HG02759 (cell line): ENCODE measurements at regions not wholly inside any gene's neighbourhood (a gene's known extent, or its start where the extent isn't known, plus 50 kb on each side); places are given as distances from the start of the nearest gene placed in this dataset.

Experiments
- ATAC-seq: cut with Tn5 transposase; IDR thresholded peaks from one replicate; pipeline ENCODE4 v1.9.1; 2021; ENCODE audit warnings: mild to moderate bottlenecking, moderate library complexity; ENCODE audit not compliant: unreplicated experiment

DNA sequence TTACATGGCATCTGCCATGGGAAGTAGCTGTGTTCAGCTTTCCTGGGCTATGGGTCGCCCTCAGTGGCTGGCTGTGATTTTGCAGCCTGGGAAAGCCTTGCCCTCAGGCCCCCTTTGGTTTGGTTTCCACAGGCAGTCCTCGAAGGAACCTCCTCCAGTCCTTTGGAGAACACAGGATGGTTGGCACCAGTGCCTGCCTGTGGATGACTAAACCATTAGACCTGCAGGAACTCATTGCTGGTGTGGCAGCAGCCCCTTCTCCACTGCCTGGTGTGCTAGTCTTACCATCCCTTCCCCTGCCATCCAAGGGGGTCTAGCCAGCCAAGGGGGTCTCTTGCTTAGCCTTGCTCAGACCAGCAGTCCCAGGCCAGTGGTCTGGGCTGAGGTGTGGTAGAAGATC, 71.4 kb upstream of the PJA1 start:
- no peak for ATAC-seq

DNA sequence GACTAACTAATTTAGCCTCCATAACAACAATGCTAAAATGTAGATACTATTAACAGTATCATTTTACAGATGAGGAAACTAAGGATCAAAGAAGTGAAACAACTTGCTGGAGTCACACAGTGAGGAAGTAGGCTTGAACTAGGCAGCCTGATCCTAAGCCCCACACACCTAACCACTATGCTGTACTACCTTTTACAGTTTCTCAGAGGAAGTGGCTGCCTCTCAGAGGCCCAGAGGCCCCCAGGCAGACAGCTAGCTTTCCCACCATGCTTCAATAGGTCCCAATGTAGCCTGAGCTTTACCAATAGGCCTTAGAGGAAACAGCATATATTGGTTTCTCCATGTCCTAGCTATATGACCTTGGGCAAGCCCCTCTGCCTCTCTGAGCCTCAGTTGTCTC, 69.4 kb upstream of the PJA1 start:
- no peak for ATAC-seq

- no peak for ATAC-seq
Observed at GRCh38 chrX:69232945-69233344, 67.7 kb upstream of the PJA1 start.

DNA sequence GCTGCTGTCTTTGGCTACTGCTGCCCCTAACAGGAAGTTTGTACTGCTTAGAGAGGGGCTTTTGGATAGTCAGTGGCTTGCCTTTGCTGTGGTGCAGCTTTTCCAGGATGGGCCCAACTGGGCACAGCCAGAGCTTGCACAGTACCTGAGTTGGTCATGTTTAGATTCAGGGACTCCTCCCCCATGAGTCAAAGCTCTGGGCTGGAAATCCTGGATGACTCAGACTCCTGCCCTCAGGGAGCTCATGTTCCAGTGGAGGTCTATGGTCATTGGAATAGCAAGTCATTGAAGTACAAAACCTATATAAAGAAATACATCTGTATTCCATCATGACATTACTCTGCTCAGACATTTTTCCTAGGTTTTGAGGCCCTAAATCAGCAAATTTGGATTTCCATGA, 66.7 kb upstream of the PJA1 start:
- ATAC-seq = no peak

DNA sequence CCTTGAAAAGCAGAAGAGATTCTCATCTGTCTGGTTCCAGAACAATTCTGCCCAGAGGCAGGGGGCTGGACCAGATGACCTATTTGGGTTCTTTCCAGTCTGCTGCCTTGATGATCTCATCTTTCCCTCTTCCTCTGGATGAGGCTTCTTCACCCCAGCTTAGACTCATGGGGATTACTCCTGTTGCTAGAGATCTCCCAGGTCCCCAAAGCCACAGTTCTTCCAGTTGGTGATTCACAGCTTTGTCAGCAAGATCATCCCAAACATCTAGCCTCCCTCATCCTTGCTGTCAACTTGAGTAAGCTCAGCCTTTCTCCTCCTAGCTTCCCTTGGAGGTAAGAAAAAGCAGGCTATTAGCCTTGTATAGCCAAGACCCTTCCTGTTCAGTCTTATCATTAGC, 64.2 kb upstream of the PJA1 start:
- ATAC-seq = no peak

DNA sequence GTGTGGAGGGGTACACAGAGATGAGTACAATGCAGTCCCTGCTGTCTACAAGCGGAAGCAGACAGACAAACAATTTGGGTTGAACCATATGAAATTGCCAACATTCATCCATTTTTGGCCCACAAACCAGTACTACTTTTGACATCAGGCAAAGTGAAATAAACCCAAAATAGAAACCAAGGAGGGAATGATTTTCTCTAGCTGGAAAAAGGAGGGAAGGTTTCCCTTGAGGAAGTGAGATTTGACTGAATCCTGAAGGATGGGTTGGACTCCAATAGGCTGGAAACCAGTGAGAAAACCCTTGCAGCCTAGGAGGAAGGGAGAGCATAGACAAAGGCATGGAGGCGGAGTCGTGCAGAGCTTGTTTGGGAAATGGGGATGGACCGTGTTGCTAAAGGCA, 63.5 kb upstream of the PJA1 start:
- no peak for ATAC-seq

GRCh38 chrX:69226459-69227158, 61.4 kb upstream of the PJA1 start:
- no peak for ATAC-seq

GRCh38 chrX:69222103-69223090, 57.1 kb upstream of the PJA1 start:
- no peak for ATAC-seq

- ATAC-seq = no peak
Observed at GRCh38 chrX:69221239-69222102, 56.2 kb upstream of the PJA1 start.

GRCh38 chrX:69218407-69218997, 53.2 kb upstream of the PJA1 start:
- no peak for ATAC-seq

- no peak for ATAC-seq
Observed at GRCh38 chrX:69216911-69217310, 51.7 kb upstream of the PJA1 start.

- ATAC-seq = no peak
Observed at GRCh38 chrX:69216446-69216845, 51.2 kb upstream of the PJA1 start.

DNA sequence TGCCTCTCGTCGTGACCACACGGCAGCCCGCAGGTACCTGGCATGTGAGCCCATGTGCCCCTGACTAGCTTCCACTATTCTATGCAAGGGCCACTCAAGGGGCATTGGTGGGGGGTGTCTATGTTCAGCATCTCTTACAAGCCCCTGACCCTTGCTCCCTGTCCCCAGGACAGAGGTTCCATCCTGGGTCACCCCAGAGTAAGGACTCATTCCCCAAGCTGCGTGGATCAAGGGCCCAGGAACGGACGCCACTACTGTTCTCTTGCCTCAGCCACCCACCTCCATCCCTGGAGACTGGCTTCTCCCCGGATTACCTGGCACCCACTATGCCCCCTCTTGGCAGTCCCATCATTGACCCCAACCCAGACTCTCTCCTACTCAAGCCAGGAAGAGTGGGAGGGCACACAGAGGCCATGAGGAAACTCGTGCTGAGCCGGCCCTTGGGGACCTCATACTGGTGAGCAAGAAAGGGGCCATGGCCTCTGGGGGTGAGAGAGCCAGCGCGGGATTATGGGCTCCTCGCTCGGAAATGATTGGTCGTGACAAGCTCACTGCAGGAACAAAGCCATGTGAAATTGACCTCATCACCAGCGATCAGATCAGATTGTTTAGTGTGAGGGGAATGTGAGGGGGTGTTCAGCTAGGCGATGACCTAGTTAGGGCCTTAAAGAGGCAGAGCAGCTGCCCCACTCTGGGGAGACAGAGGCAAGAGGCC, 50.1 kb upstream of the PJA1 start:
- no peak for ATAC-seq
